ENCODE measurements at regions not wholly inside any gene's neighbourhood (a gene's known extent, or its start where the extent isn't known, plus 50 kb on each side); places are given as distances from the start of the nearest gene placed in this dataset.
A peak's percentile ranks its signal among the peaks of the same experiment; 100 is the strongest.

DNA sequence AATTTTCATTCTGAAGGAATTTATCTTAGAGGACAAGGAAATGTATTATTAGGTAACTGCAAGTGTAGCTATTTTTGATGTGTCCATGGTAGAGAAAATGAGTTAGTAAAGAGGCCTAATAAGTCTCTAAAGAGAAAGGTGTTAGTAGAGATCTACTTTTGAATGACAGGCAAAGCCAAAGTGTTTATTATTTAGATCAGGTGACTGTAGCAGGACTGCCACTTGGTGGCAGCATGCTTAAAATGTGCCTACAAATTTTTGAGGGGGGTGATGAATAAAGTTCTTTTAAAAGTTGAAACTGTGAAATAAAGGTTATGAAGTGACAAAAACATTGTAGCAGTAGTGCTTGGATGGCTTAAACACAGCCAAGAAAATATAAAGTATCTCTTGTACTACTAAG is 421.5 kb upstream of the MEIS1 start:
- H3K4me3 Mint-ChIP-seq: no peak overlapping the region
- TF ChIP-seq, protein P1, sequence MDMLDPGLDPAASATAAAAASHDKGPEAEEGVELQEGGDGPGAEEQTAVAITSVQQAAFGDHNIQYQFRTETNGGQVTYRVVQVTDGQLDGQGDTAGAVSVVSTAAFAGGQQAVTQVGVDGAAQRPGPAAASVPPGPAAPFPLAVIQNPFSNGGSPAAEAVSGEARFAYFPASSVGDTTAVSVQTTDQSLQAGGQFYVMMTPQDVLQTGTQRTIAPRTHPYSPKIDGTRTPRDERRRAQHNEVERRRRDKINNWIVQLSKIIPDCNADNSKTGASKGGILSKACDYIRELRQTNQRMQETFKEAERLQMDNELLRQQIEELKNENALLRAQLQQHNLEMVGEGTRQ (CRISPR knock-in tag; IDR thresholded peaks at IDR 0.05): 0 out of 2 replicates have a peak, but pooled peaks have one; percentile 16
- TF ChIP-seq ZNF396 (CRISPR knock-in tag; IDR thresholded peaks at IDR 0.05; ENCODE audit: borderline replicate concordance): no peak
- H3K4me1 Mint-ChIP-seq: peaks cover 5% of the 10 kb centered on the region; the same call in 1 of the 2 replicates
- ChIA-PET CTCF (interaction anchor here (0.6 kb wide), 1 partner anchor 82 kb away, joined by 5 read pairs; no protein-coding TSS in a partner anchor), POLR2A (no interaction called here)
- peaks cover 2% of the 10 kb centered on the region; the same call in 1 of the 2 replicates for H3K27me3 Mint-ChIP-seq (ENCODE audit: low read depth)
- peaks cover 20% of the 10 kb centered on the region for H3K9me3 Mint-ChIP-seq
- ATAC-seq: no peak
- DNase-seq (ENCODE audit: low spot score): no peak
- H3K36me3 Mint-ChIP-seq: peaks cover 5% of the 10 kb centered on the region
- H3K27ac Mint-ChIP-seq: no peak overlapping the region

DNA sequence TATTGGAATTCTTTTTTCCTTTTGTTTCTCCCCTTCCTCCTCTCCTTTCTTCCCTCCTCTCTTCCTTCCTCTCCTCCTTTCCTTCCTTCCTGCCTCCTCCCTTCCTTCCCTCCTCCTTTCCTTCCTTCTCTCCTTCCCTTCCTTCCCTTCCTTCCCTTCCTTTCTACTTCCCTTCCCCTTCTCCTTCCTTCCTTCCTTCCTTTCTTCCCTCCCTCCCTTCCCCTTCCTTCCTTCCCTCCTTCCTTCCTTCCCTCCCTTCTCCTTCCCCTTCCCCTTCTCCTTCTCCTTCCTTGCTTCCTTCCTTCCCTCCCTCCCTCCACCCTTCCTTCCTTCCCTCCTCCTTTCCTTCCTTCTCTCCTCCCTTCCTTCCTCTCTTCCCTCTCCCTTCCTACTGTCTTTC is 431.0 kb upstream of the MEIS1 start:
- POLR2A ChIA-PET: no interaction called here
- no peak for TF ChIP-seq ATF1 (CRISPR knock-in tag; IDR thresholded peaks at IDR 0.05)
- no peak for TF ChIP-seq ZNF396 (CRISPR knock-in tag; IDR thresholded peaks at IDR 0.05; ENCODE audit: borderline replicate concordance)

DNA sequence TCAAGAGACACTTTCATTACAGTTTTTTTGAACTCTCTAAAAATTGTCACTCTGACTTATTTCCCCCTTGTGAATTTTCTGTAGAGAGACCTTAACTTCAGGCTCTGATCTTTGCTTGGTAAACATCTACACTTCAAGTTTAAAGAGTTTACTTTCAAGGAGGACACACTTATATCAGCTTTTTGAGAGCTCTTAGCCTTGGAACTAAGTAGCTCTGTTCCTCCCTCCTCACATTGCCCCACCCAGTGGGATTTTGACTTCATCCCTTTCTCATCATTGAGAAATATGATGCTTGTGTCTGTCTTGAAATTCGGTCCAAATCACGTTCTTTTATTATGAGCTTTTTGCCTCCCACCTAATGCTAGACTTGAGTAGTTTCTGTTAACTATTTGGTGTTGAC is 433.4 kb upstream of the MEIS1 start:
- Mint-ChIP-seq H3K36me3 (no peaks in the 10 kb centered on the region), H3K27me3 (ENCODE audit: low read depth) (no peaks in the 10 kb centered on the region; the same call in none of the 2 replicates), H3K27ac (no peak overlapping the region), H3K9me3 (no peaks in the 10 kb centered on the region), H3K4me1 (no peaks in the 10 kb centered on the region), H3K4me3 (no peak overlapping the region)
- ChIA-PET POLR2A (no interaction called here), CTCF (no interaction called here)
- TF ChIP-seq, protein P2, sequence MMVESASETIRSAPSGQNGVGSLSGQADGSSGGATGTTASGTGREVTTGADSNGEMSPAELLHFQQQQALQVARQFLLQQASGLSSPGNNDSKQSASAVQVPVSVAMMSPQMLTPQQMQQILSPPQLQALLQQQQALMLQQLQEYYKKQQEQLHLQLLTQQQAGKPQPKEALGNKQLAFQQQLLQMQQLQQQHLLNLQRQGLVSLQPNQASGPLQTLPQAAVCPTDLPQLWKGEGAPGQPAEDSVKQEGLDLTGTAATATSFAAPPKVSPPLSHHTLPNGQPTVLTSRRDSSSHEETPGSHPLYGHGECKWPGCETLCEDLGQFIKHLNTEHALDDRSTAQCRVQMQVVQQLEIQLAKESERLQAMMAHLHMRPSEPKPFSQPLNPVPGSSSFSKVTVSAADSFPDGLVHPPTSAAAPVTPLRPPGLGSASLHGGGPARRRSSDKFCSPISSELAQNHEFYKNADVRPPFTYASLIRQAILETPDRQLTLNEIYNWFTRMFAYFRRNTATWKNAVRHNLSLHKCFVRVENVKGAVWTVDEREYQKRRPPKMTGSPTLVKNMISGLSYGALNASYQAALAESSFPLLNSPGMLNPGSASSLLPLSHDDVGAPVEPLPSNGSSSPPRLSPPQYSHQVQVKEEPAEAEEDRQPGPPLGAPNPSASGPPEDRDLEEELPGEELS (CRISPR knock-in tag; IDR thresholded peaks at IDR 0.05): no peak
- TF ChIP-seq ZNF416 (CRISPR knock-in tag; IDR thresholded peaks at IDR 0.05) (no peak), CREM (CRISPR knock-in tag; IDR thresholded peaks at IDR 0.05) (no peak), JUN (CRISPR knock-in tag; IDR thresholded peaks at IDR 0.05) (no peak), GRHL2 (CRISPR knock-in tag; IDR thresholded peaks at IDR 0.05; ENCODE audit: insufficient replicate concordance, severe bottlenecking) (no peak), ETV6 (CRISPR knock-in tag; IDR thresholded peaks at IDR 0.05) (no peak), ZNF232 (CRISPR knock-in tag; IDR thresholded peaks at IDR 0.05) (no peak), ZNF671 (CRISPR knock-in tag; IDR thresholded peaks at IDR 0.05) (no peak), RORB (CRISPR knock-in tag; IDR thresholded peaks at IDR 0.05) (no peak), HMGA2 (CRISPR knock-in tag; IDR thresholded peaks at IDR 0.05) (no peak)
- TF ChIP-seq, protein P3, sequence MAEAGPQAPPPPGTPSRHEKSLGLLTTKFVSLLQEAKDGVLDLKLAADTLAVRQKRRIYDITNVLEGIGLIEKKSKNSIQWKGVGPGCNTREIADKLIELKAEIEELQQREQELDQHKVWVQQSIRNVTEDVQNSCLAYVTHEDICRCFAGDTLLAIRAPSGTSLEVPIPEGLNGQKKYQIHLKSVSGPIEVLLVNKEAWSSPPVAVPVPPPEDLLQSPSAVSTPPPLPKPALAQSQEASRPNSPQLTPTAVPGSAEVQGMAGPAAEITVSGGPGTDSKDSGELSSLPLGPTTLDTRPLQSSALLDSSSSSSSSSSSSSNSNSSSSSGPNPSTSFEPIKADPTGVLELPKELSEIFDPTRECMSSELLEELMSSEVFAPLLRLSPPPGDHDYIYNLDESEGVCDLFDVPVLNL (CRISPR knock-in tag; IDR thresholded peaks at IDR 0.05; ENCODE audit: borderline replicate concordance, low read depth): no peak
- DNase-seq (ENCODE audit: low spot score) (no peak), ATAC-seq (no peak)

More for the DNA sequence above, 431.0 kb upstream of the MEIS1 start:
- Mint-ChIP-seq H3K27ac (no peak overlapping the region), H3K9me3 (0 out of 2 replicates have a peak, but pooled peaks cover 4% of the 10 kb centered on the region), H3K4me1 (0 out of 2 replicates have a peak, but pooled peaks cover under 1% of the 10 kb centered on the region), H3K36me3 (no peaks in the 10 kb centered on the region), H3K4me3 (no peak overlapping the region), H3K27me3 (ENCODE audit: low read depth) (no peaks in the 10 kb centered on the region; the same call in 1 of the 2 replicates)
- DNase-seq (ENCODE audit: low spot score) (no peak), ATAC-seq (no peak)
- CTCF ChIA-PET: no interaction called here

DNA sequence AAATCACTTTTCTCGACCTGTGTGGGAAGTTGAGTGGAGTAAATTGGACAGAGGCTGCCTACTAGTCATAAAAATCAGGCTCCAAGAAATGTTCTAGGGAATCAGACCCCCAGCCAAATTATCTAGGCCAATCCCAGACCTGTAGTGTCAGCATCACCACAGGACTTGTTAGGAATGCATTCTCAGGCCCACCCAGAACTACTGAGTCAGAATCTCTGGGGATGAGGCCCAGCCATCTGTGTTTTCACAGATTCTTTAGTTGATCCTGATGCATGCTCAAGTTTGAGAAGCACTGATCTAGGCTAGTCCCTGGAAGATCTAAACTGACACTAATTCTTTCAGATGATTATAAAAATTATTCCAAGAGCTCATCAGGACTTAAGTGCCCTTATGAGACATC is 434.0 kb upstream of the MEIS1 start:
- no peak for DNase-seq (ENCODE audit: low spot score)
- ChIA-PET CTCF (interaction anchor here (2.1 kb wide), 1 partner anchor 82 kb away, joined by 5 read pairs; no protein-coding TSS in a partner anchor), POLR2A (interaction anchor here (0.6 kb wide), 1 partner anchor 407 kb away, joined by 3 read pairs; no protein-coding TSS in a partner anchor)
- Mint-ChIP-seq H3K27ac (no peak overlapping the region), H3K9me3 (no peaks in the 10 kb centered on the region), H3K4me1 (no peaks in the 10 kb centered on the region), H3K27me3 (ENCODE audit: low read depth) (no peaks in the 10 kb centered on the region; the same call in none of the 2 replicates), H3K4me3 (no peak overlapping the region), H3K36me3 (no peaks in the 10 kb centered on the region)
- ATAC-seq: no peak
- TF ChIP-seq, protein P4, sequence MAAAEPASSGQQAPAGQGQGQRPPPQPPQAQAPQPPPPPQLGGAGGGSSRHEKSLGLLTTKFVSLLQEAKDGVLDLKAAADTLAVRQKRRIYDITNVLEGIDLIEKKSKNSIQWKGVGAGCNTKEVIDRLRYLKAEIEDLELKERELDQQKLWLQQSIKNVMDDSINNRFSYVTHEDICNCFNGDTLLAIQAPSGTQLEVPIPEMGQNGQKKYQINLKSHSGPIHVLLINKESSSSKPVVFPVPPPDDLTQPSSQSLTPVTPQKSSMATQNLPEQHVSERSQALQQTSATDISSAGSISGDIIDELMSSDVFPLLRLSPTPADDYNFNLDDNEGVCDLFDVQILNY (CRISPR knock-in tag; IDR thresholded peaks at IDR 0.05): no peak
- no peak for TF ChIP-seq NR2C2 (CRISPR knock-in tag; IDR thresholded peaks at IDR 0.05)
- TF ChIP-seq NFE2L1 (CRISPR knock-in tag; IDR thresholded peaks at IDR 0.05): no peak
- TF ChIP-seq, protein P5, sequence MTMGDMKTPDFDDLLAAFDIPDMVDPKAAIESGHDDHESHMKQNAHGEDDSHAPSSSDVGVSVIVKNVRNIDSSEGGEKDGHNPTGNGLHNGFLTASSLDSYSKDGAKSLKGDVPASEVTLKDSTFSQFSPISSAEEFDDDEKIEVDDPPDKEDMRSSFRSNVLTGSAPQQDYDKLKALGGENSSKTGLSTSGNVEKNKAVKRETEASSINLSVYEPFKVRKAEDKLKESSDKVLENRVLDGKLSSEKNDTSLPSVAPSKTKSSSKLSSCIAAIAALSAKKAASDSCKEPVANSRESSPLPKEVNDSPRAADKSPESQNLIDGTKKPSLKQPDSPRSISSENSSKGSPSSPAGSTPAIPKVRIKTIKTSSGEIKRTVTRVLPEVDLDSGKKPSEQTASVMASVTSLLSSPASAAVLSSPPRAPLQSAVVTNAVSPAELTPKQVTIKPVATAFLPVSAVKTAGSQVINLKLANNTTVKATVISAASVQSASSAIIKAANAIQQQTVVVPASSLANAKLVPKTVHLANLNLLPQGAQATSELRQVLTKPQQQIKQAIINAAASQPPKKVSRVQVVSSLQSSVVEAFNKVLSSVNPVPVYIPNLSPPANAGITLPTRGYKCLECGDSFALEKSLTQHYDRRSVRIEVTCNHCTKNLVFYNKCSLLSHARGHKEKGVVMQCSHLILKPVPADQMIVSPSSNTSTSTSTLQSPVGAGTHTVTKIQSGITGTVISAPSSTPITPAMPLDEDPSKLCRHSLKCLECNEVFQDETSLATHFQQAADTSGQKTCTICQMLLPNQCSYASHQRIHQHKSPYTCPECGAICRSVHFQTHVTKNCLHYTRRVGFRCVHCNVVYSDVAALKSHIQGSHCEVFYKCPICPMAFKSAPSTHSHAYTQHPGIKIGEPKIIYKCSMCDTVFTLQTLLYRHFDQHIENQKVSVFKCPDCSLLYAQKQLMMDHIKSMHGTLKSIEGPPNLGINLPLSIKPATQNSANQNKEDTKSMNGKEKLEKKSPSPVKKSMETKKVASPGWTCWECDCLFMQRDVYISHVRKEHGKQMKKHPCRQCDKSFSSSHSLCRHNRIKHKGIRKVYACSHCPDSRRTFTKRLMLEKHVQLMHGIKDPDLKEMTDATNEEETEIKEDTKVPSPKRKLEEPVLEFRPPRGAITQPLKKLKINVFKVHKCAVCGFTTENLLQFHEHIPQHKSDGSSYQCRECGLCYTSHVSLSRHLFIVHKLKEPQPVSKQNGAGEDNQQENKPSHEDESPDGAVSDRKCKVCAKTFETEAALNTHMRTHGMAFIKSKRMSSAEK (CRISPR knock-in tag; IDR thresholded peaks at IDR 0.05; ENCODE audit: borderline replicate concordance): no peak
- no peak for TF ChIP-seq PRRX2 (CRISPR knock-in tag; IDR thresholded peaks at IDR 0.05)

Measured in WTC11 (cell line).